PC-3 (cell line): ENCODE measurements at regions not wholly inside any gene's neighbourhood (a gene's known extent, or its start where the extent isn't known, plus 50 kb on each side); places are given as distances from the start of the nearest gene placed in this dataset.

Experiments used
- CTCF ChIP-seq: fragments of 300-600 bp; sonication (generic); conservative IDR thresholded peaks from 2 replicates; pipeline ENCODE4 v1.5.1; 2017; ENCODE audit warnings: antibody characterized with exemption, low read depth, mild to moderate bottlenecking, low read length
- EZH2 ChIP-seq: fragments of 300-600 bp; sonication (generic); IDR thresholded peaks from one replicate; pipeline ENCODE4 v1.6.1; 2017; ENCODE audit warnings: antibody characterized with exemption, mild to moderate bottlenecking, low read length; ENCODE audit not compliant: unreplicated experiment
- EZH2phosphoT487 ChIP-seq: fragments of 300-600 bp; sonication (generic); IDR thresholded peaks from 2 replicates; pipeline ENCODE4 v1.6.1; 2018; ENCODE audit warnings: mild to moderate bottlenecking, antibody characterized with exemption, low read length, borderline replicate concordance

GRCh38 chr3:176920766-176921160 lies 276.5 kb downstream of the TBL1XR1 start:
- no peak for TF ChIP-seq CTCF
- TF ChIP-seq EZH2phosphoT487, result no peak
- no peak for TF ChIP-seq EZH2
